SK-N-MC (cell line): ENCODE measurements at regions not wholly inside any gene's neighbourhood (a gene's known extent, or its start where the extent isn't known, plus 50 kb on each side); places are given as distances from the start of the nearest gene placed in this dataset.

Source experiments
- EZH2 ChIP-seq: fragments of 200-600 bp; sonication (generic); IDR thresholded peaks from one replicate; pipeline ENCODE4 v1.6.1; 2017; ENCODE audit warnings: antibody characterized with exemption
- FOXP2 ChIP-seq: optimal IDR thresholded peaks from 2 replicates; pipeline ENCODE3; 2011; ENCODE audit warnings: mild to moderate bottlenecking, moderate library complexity; ENCODE audit not compliant: insufficient read depth; ENCODE audit errors: extremely low read length, control extremely low read depth
- POLR2AphosphoS5 ChIP-seq: IDR thresholded peaks from 2 replicates; pipeline ENCODE4 v1.6.1; 2012; ENCODE audit warnings: mild to moderate bottlenecking, low read depth, low read length, borderline replicate concordance

GRCh38 chr16:26952411-26952810, 114.3 kb upstream of the C16orf82 start:
- TF ChIP-seq EZH2 (no peak), POLR2AphosphoS5 (no peak), FOXP2 (no peak)
